ENCODE measurements at regions not wholly inside any gene's neighbourhood (a gene's known extent, or its start where the extent isn't known, plus 50 kb on each side); places are given as distances from the start of the nearest gene placed in this dataset.

- whole genome bisulfite sequencing, 4 donors, result 53 to 60% (median 58%) methylated on average over 1 of the region's 1 CpG
- TF ChIP-seq CTCF (IDR thresholded peaks at IDR 0.05) (no peak), POLR2A (IDR thresholded peaks at IDR 0.05) (no peak)
- Histone ChIP-seq H3K36me3 (no peaks in the 10 kb centered on the region), H3K9me3 (peaks cover 0 to 27% (median 6%) of the 10 kb centered on the region in 12 donors), H3K27ac (no peak overlapping the region), H3K4me3 (no peak overlapping the region), H3K27me3 (no peaks in the 10 kb centered on the region), H3K4me1 (no peaks in the 10 kb centered on the region)
- intact Hi-C loops (cut with DNase I), result no loop called here
- ATAC-seq (no peak), DNase-seq (no peak)
Observed at GRCh38 chr5:105708442-105708841, 1962.3 kb downstream of the EFNA5 start.

- H3K4me1 ChIP-seq, result no peaks in the 10 kb centered on the region
- no peaks in the 10 kb centered on the region for H3K36me3 ChIP-seq
- DNase-seq (no peak), ATAC-seq (no peak)
- no peak overlapping the region for H3K27ac ChIP-seq
- H3K4me3 ChIP-seq, result no peak overlapping the region
- peaks cover 0 to 50% (median 15%) of the 10 kb centered on the region in 12 donors for H3K9me3 ChIP-seq
- TF ChIP-seq CTCF (IDR thresholded peaks at IDR 0.05), result no peak
- no peak for TF ChIP-seq POLR2A (IDR thresholded peaks at IDR 0.05)
- intact Hi-C loops (cut with DNase I), result no loop called here
- no peaks in the 10 kb centered on the region for H3K27me3 ChIP-seq
Observed at GRCh38 chr5:105702323-105702722, 1968.4 kb downstream of the EFNA5 start.

GRCh38 chr5:105696440-105696839 is 1974.3 kb downstream of the EFNA5 start:
- no peak overlapping the region for H3K27ac ChIP-seq
- intact Hi-C loops (cut with DNase I), result no loop called here
- no peak overlapping the region for H3K4me3 ChIP-seq
- 88 to 94% (median 90%) methylated on average over 2 of the region's 2 CpGs for WGBS, 4 donors
- H3K4me1 ChIP-seq, result no peaks in the 10 kb centered on the region
- no peak for TF ChIP-seq POLR2A (IDR thresholded peaks at IDR 0.05)
- no peak for TF ChIP-seq CTCF (IDR thresholded peaks at IDR 0.05)
- no peaks in the 10 kb centered on the region for H3K36me3 ChIP-seq
- DNase-seq (no peak), ATAC-seq (no peak)
- peaks cover 0 to 21% (median under 1%) of the 10 kb centered on the region in 12 donors for H3K9me3 ChIP-seq
- no peaks in the 10 kb centered on the region for H3K27me3 ChIP-seq

- WGBS, 4 donors, result 78 to 81% (median 78%) methylated on average over 2 of the region's 2 CpGs
- no peak for ATAC-seq
- Histone ChIP-seq H3K36me3 (no peaks in the 10 kb centered on the region), H3K27me3 (no peaks in the 10 kb centered on the region), H3K9me3 (peaks cover 0 to 16% (median 0%) of the 10 kb centered on the region in 12 donors), H3K27ac (no peak overlapping the region), H3K4me3 (no peak overlapping the region), H3K4me1 (no peaks in the 10 kb centered on the region)
- intact Hi-C loops (cut with DNase I), result no loop called here
- no peak for TF ChIP-seq POLR2A (IDR thresholded peaks at IDR 0.05)
- no peak for TF ChIP-seq CTCF (IDR thresholded peaks at IDR 0.05)
- no peak for DNase-seq
Observed at GRCh38 chr5:105695941-105696340, 1974.8 kb downstream of the EFNA5 start.
